Spinal cord (tissue), 9 donors: ENCODE measurements at regions not wholly inside any gene's neighbourhood (a gene's known extent, or its start where the extent isn't known, plus 50 kb on each side); places are given as distances from the start of the nearest gene placed in this dataset.
A peak's percentile ranks its signal among the peaks of the same experiment; 100 is the strongest.
"Not testable (repeated sequence)": the region's sequence is repeated elsewhere in the genome, so short reads cannot be mapped to it uniquely, and the experiment has no call there.

Experiments used
- DNase-seq, 6 donors: peaks; one replicate each; pipeline versions ENCODE4 v3.0.0 to v3.0.0-alpha.2; 2013 to 2015; ENCODE audit warnings: low spot score in 6 of 6, low read depth in 4 of 6
- H3K27ac ChIP-seq: one replicate; pipeline ENCODE4 v1.5.1; 2013; ENCODE audit warnings: low read depth, low read length, control low read depth
- H3K27me3 ChIP-seq: one replicate; pipeline ENCODE4 v1.6.1; 2013; ENCODE audit warnings: low read length; ENCODE audit not compliant: control insufficient read depth, insufficient read depth
- H3K36me3 ChIP-seq: one replicate; pipeline ENCODE4 v1.6.1; 2013; ENCODE audit warnings: low read length; ENCODE audit not compliant: control insufficient read depth, insufficient read depth
- H3K4me1 ChIP-seq: one replicate; pipeline ENCODE4 v1.6.1; 2013; ENCODE audit warnings: low read length; ENCODE audit not compliant: control insufficient read depth, insufficient read depth
- H3K4me3 ChIP-seq: one replicate; pipeline ENCODE4 v1.5.1; 2013; ENCODE audit warnings: low read depth, low read length, control low read depth
- H3K9me3 ChIP-seq: one replicate; pipeline ENCODE4 v1.6.1; 2013; ENCODE audit warnings: low read length; ENCODE audit not compliant: control insufficient read depth, insufficient read depth
- WGBS: methylation state at CpG from one replicate; pipeline ENCODE4 v1.1.5; 2013; ENCODE audit warnings: missing lambda C conversion rate; ENCODE audit not compliant: insufficient coverage; 5-methylcytosine and 5-hydroxymethylcytosine counted together
- donor health status: healthy.

DNA sequence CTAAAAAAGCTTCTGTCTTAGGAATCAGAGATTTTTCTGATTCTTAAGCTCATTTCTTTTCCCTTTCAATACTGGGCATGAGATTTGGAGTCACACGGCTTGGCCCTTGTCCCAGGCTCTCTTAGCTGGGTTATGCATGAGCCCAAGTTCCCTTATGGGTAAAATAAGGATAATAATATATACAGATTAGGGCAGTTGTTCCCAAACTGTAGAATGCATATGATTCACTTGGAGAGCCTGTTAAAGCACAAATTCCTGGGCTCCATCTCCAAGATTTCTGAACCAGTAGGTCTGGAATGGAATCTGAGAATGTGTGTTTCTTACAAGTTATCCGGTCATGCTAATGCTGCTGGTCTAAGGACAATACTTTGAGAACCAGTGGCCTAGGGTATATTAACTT lies 154.0 kb downstream of the REEP3 start:
- Histone ChIP-seq H3K36me3 (no peaks in the 10 kb centered on the region), H3K27ac (no peak overlapping the region), H3K4me3 (no peak overlapping the region), H3K4me1 (peaks cover 3% of the 10 kb centered on the region), H3K27me3 (no peaks in the 10 kb centered on the region), H3K9me3 (no peaks in the 10 kb centered on the region)
- WGBS, result 60% methylated on average over 1 of the region's 2 CpGs
- DNase-seq, result peak in 2 of 6 donors; percentile 4 to 51

DNA sequence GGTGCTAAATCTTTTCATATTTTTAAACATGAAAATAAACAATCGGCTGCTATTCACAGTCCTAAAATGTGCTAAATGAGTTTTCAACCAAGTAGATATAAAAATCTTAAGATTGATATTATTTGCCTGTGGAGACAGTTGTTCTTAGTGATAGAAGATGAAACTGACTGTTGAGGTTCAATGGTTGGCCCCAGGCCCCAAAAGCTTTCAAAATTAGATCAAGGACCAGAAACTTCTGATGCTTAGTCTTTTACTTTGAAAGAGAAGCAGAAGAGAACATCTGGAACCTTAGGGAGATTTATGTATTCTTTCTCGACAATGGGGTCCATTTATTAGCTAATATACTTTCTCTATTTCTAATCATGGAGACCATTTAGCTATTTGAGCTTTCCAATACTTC lies 155.8 kb downstream of the REEP3 start:
- Histone ChIP-seq H3K4me3 (no peak overlapping the region), H3K4me1 (peaks cover 3% of the 10 kb centered on the region), H3K36me3 (no peaks in the 10 kb centered on the region), H3K27me3 (no peaks in the 10 kb centered on the region), H3K9me3 (no peaks in the 10 kb centered on the region), H3K27ac (no peak overlapping the region)
- DNase-seq, result no peak
- WGBS, result no CpG with 5 or more reads among the region's 2 CpGs

DNA sequence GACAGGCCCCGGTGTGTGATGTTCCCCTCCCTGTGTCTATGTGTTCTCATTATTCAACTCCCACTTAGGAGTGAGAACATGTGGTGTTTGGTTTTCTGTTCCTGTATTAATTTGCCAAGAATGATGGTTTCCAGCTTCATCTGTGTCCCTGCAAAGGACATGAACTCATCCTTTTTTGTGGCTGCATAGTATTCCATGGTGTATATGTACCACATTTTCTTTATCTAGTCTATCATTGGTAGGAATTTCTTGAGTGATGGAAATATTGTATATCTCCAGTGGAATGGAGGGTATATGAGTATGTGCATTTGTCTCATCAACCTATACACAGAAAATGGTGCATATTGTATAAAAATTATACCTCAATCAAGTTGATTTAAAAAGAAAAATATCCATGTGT lies 159.3 kb downstream of the REEP3 start:
- not testable (repeated sequence) for H3K27me3 ChIP-seq, H3K9me3 ChIP-seq, H3K27ac ChIP-seq, H3K36me3 ChIP-seq, DNase-seq, H3K4me1 ChIP-seq, H3K4me3 ChIP-seq
- no CpG with 5 or more reads among the region's 1 CpG for WGBS

DNA sequence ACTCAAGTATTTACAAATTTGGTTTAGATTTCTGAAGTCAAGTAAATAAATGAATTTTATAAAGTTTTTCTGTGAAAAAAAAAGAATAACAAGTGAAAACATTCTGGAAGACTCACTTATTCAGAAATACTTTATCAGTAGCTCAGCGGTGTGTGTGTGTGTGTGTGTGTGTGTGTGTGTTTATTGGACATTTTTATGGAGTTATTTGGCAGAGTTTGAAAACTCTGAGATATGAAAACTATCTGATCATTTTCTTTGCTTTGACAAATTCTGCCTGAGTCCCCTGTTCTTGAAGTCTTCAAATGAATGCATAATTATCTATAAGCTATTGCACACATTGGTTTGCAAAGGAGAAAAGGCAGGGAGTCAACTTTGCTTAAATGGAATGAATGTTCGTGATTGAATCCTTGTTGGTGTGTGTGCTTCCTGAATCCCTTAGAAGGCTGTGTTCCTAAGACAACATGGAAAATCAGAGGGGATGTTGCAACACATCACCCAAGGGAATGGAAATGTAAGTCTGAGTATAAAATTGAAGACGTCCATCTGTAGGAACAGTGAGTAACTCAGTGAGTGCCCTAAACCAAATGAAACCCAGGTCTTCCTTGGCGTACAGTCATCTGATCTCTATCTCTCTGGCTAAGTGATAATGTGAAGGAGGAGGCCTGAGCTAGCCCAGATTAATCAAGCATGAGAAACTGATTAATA lies 160.9 kb downstream of the REEP3 start:
- no peaks in the 10 kb centered on the region for H3K4me1 ChIP-seq
- whole genome bisulfite sequencing, result 85% methylated on average over 2 of the region's 4 CpGs
- H3K36me3 ChIP-seq, result no peaks in the 10 kb centered on the region
- no peaks in the 10 kb centered on the region for H3K9me3 ChIP-seq
- no peak overlapping the region for H3K27ac ChIP-seq
- H3K27me3 ChIP-seq, result no peaks in the 10 kb centered on the region
- H3K4me3 ChIP-seq, result no peak overlapping the region
- DNase-seq, result no peak

DNA sequence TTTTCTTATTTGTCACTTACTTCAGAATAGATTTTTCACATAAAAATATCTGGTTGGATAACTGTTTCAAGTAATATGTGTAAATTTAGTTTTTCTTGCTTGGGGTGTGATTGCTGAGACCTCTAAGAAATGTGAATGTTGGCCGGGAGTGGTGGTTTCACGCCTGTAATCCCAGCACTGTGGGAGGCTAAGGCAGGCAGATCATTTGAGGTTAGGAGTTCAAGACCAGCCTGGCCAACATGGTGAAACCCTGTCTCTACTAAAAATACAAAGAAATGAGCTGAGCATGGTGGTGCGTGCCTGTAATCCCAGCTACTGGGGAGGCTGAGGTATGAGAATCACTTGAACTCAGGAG lies 161.5 kb downstream of the REEP3 start:
- H3K4me3 ChIP-seq, H3K27me3 ChIP-seq, H3K4me1 ChIP-seq, DNase-seq, H3K36me3 ChIP-seq, H3K9me3 ChIP-seq, H3K27ac ChIP-seq: not testable (repeated sequence)
- WGBS, result 100% methylated on average over 1 of the region's 3 CpGs

DNA sequence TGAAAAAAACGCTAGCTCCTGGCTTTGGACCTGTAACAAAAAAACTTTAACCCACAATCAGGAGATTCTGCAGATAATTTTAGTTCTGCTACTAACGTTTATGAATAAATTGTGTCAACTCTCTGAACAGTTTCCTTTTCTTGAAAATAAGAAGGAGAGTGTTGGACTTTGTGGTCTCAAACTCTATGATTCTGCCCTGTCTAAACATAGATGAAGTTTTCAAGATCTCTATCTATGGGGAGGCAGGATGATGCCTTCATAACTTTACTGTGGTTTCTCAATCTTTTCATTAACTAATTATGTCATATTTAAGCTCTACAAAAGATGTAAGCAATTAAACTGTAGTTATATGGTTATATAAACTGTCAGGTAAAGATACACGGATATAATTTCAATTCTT lies 162.0 kb downstream of the REEP3 start:
- DNase-seq, result no peak
- WGBS, result no CpG with 5 or more reads among the region's 3 CpGs
- no peaks in the 10 kb centered on the region for H3K36me3 ChIP-seq
- no peaks in the 10 kb centered on the region for H3K9me3 ChIP-seq
- no peaks in the 10 kb centered on the region for H3K4me1 ChIP-seq
- H3K4me3 ChIP-seq, result no peak overlapping the region
- H3K27ac ChIP-seq, result no peak overlapping the region
- H3K27me3 ChIP-seq, result no peaks in the 10 kb centered on the region

DNA sequence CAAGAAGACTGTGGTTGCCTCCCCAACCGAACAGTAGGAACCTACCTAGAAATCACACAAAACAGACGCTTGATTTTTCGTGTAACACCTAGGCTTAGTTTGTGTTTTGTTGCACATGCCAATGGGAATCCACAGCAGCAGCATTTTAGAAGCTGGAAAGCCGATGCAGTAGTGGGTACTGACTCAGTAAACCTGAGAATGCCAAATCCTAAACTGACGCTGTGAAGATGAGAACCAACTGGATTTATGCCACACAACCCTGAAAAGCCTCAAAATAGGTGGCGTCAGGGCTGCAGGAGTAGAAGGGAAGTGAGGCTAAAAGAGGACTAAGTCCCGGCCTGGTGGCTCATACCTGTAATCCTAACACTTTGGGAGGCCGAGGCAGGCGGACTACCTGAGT lies 162.5 kb downstream of the REEP3 start:
- WGBS, result 92% methylated on average over 6 of the region's 9 CpGs
- no peak for DNase-seq

DNA sequence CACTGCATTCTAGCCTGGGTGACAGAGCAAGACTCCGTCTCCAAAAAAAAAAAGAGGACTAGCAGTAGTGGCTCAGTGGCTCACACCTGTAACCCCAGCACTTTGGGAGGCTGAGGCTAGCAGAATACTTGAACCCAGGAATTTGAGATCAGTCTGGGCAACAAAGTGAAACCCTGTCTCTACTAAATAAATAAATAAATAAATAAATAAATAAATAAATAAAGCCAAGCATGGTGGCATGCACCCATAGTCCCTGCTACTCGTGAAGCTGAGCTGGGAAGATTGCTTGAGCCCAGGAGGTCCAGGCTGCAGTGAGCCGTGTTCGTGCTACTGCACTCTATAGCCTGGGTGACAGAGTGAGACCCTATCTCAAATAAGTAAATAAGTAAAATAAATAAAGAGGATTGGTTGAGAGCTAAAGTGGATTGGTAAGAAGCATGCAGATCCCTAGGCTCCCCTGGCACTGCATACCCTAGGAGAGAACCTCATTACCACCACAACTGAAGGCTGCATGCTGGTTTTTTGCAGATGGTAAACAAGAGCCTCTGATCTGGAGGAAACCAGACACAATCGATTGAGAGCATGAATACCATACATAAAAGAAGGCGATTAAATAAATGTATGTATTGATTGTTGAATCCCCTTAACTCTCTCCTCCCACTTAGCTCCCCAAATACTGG lies 163.2 kb downstream of the REEP3 start:
- Histone ChIP-seq H3K27ac (no peak overlapping the region), H3K4me3 (no peak overlapping the region), H3K36me3 (no peaks in the 10 kb centered on the region), H3K9me3 (no peaks in the 10 kb centered on the region), H3K4me1 (no peaks in the 10 kb centered on the region), H3K27me3 (no peaks in the 10 kb centered on the region)
- DNase-seq, result no peak
- WGBS, result 100% methylated on average over 1 of the region's 6 CpGs

More for the DNA sequence above, 162.5 kb downstream of the REEP3 start:
- Histone ChIP-seq H3K4me3 (no peak overlapping the region), H3K9me3 (no peaks in the 10 kb centered on the region), H3K27me3 (no peaks in the 10 kb centered on the region), H3K27ac (no peak overlapping the region), H3K4me1 (no peaks in the 10 kb centered on the region), H3K36me3 (no peaks in the 10 kb centered on the region)

DNA sequence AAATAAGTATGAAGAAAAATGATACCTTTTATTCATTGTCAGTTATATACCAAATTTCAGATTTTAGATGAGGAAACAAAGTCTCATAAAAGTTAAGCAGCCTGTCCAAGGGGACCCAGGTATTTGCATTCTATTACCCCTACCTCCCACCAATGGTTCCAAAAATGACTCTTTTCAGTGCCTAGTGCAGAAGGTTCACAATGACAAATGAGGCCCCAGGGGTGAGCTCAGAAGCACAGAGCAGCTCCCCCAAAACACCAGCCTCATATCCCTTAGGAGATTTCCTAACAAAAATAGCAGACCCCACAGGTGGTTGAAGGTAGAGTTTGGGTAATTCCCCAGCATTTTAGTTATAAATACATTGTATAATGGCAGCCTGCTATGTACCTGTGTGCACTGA lies 168.6 kb downstream of the REEP3 start:
- Histone ChIP-seq H3K36me3 (no peaks in the 10 kb centered on the region), H3K27ac (no peak overlapping the region), H3K27me3 (no peaks in the 10 kb centered on the region), H3K4me3 (no peak overlapping the region), H3K4me1 (no peaks in the 10 kb centered on the region), H3K9me3 (no peaks in the 10 kb centered on the region)
- no peak for DNase-seq

DNA sequence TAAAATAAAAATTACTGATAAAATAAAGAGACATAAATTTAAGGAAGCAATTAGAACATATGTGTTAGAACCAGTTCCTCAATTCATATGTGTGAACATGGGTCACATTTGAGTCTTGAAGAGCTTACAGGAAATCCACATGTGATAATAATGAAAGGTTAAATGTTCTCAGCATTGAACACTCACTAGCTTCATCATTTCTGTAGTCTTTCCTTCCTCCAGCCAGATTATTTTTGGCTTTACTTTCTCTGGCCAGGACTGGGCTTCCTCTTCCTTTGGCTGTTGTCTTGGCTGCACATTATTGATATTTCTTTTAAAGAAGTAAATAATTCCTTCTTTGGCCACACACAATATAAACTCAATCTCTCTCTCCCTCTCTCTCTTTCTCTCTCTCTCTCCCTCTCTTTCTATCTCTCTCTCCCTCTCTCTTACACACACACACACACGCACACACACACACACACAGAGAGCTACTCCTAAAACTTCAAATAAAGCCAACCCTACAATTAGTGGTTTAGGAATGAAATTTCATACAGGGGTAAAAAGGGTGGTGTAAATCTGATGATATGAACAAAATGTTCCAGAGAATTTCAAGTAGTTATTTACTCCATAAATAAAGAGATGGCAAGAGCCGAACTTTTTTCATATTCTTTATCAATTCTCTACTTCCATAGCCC lies 171.2 kb downstream of the REEP3 start:
- Histone ChIP-seq H3K36me3 (no peaks in the 10 kb centered on the region), H3K27ac (no peak overlapping the region), H3K4me3 (no peak overlapping the region), H3K27me3 (no peaks in the 10 kb centered on the region), H3K4me1 (no peaks in the 10 kb centered on the region), H3K9me3 (no peaks in the 10 kb centered on the region)
- no CpG with 5 or more reads among the region's 2 CpGs for WGBS
- no peak for DNase-seq
